ENCODE measurements at regions not wholly inside any gene's neighbourhood (a gene's known extent, or its start where the extent isn't known, plus 50 kb on each side); places are given as distances from the start of the nearest gene placed in this dataset.

DNA sequence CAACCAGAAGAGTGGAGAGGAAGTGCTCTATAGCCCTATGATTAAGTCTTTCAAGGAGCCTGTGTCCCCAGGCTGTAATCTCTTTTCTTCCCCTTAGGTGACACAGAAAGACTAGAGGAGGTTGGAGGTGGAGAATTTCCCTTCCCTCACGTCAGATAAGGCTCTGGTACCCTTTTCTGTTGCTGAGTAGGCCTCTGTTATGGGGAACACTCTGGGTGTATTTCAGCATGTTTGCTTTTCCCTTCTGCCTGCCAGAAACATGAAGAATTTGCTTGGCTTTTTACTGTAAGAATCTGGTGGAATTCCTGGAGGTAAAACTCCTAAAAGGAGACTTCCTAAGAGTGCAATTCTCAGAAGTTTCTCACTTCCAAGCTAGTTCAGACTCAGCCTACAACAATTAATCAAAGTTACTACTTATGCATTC lies 58.3 kb downstream of the SIX1 start:
- TF ChIP-seq, protein P1, sequence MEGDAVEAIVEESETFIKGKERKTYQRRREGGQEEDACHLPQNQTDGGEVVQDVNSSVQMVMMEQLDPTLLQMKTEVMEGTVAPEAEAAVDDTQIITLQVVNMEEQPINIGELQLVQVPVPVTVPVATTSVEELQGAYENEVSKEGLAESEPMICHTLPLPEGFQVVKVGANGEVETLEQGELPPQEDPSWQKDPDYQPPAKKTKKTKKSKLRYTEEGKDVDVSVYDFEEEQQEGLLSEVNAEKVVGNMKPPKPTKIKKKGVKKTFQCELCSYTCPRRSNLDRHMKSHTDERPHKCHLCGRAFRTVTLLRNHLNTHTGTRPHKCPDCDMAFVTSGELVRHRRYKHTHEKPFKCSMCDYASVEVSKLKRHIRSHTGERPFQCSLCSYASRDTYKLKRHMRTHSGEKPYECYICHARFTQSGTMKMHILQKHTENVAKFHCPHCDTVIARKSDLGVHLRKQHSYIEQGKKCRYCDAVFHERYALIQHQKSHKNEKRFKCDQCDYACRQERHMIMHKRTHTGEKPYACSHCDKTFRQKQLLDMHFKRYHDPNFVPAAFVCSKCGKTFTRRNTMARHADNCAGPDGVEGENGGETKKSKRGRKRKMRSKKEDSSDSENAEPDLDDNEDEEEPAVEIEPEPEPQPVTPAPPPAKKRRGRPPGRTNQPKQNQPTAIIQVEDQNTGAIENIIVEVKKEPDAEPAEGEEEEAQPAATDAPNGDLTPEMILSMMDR (IDR thresholded peaks at IDR 0.05; ENCODE audit: insufficient read depth, low read length) = no peak
- TF ChIP-seq GABPA (IDR thresholded peaks at IDR 0.05; ENCODE audit: low read depth) (no peak), SPI1 (IDR thresholded peaks at IDR 0.05; ENCODE audit: borderline replicate concordance, low read depth) (peak; percentile 49; the same call in 1 of the 2 replicates)
- TF ChIP-seq, protein P2, sequence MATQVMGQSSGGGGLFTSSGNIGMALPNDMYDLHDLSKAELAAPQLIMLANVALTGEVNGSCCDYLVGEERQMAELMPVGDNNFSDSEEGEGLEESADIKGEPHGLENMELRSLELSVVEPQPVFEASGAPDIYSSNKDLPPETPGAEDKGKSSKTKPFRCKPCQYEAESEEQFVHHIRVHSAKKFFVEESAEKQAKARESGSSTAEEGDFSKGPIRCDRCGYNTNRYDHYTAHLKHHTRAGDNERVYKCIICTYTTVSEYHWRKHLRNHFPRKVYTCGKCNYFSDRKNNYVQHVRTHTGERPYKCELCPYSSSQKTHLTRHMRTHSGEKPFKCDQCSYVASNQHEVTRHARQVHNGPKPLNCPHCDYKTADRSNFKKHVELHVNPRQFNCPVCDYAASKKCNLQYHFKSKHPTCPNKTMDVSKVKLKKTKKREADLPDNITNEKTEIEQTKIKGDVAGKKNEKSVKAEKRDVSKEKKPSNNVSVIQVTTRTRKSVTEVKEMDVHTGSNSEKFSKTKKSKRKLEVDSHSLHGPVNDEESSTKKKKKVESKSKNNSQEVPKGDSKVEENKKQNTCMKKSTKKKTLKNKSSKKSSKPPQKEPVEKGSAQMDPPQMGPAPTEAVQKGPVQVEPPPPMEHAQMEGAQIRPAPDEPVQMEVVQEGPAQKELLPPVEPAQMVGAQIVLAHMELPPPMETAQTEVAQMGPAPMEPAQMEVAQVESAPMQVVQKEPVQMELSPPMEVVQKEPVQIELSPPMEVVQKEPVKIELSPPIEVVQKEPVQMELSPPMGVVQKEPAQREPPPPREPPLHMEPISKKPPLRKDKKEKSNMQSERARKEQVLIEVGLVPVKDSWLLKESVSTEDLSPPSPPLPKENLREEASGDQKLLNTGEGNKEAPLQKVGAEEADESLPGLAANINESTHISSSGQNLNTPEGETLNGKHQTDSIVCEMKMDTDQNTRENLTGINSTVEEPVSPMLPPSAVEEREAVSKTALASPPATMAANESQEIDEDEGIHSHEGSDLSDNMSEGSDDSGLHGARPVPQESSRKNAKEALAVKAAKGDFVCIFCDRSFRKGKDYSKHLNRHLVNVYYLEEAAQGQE (IDR thresholded peaks at IDR 0.05; ENCODE audit: insufficient replicate concordance, low read depth) = no peak

Data from HL-60 (cell line).